Liver (tissue), 8 donors: ENCODE measurements at regions not wholly inside any gene's neighbourhood (a gene's known extent, or its start where the extent isn't known, plus 50 kb on each side); places are given as distances from the start of the nearest gene placed in this dataset.

Experiments used
- DNase-seq: peaks from one replicate; pipeline ENCODE4 v3.0.0-alpha.2; 2017; ENCODE audit warnings: low spot score
- H3K27ac ChIP-seq, 2 donors: one replicate each; pipeline ENCODE4 v1.7.0; 2013; ENCODE audit warnings: inconsistent platforms in 2 of 2, low read length in 2 of 2, control low read depth in 1 of 2, low read depth in 1 of 2, mild to moderate bottlenecking in 1 of 2
- H3K27me3 ChIP-seq, 4 donors: one replicate each; pipeline versions ENCODE4 v1.6.1 to v1.7.0; 2013; ENCODE audit warnings: low read length in 3 of 4, inconsistent platforms in 1 of 4, mild to moderate bottlenecking in 1 of 4, moderate library complexity in 1 of 4; ENCODE audit not compliant: control insufficient read depth in 4 of 4, insufficient read depth in 4 of 4
- H3K36me3 ChIP-seq, 4 donors: one replicate each; pipeline versions ENCODE4 v1.6.1 to v1.7.0; 2013; ENCODE audit warnings: low read length in 3 of 4, mild to moderate bottlenecking in 3 of 4, low read depth in 1 of 4, moderate library complexity in 1 of 4; ENCODE audit not compliant: control insufficient read depth in 4 of 4, insufficient read depth in 3 of 4
- H3K4me1 ChIP-seq, 4 donors: one replicate each; pipeline versions ENCODE4 v1.6.1 to v1.7.0; 2013; ENCODE audit warnings: low read length in 3 of 4, mild to moderate bottlenecking in 3 of 4, moderate library complexity in 1 of 4; ENCODE audit not compliant: control insufficient read depth in 4 of 4, insufficient read depth in 4 of 4
- H3K4me3 ChIP-seq, 3 donors: one replicate each; pipeline versions ENCODE4 v1.6.1 to v1.7.0; 2013; ENCODE audit warnings: low read length in 3 of 3, control low read depth in 1 of 3, low read depth in 1 of 3, mild to moderate bottlenecking in 1 of 3
- H3K9ac ChIP-seq, 2 donors: one replicate each; pipeline ENCODE4 v1.7.0; 2013; ENCODE audit warnings: low read length in 2 of 2, mild to moderate bottlenecking in 2 of 2, moderate library complexity in 2 of 2, control low read depth in 1 of 2, low read depth in 1 of 2
- H3K9me3 ChIP-seq, 4 donors: one replicate each; pipeline versions ENCODE4 v1.6.1 to v1.7.0; 2013; ENCODE audit warnings: low read length in 3 of 4; ENCODE audit not compliant: control insufficient read depth in 4 of 4
- ATF3 ChIP-seq: IDR thresholded peaks from 2 replicates; pipeline ENCODE4 v1.6.1; 2016; ENCODE audit warnings: antibody characterized with exemption
- CTCF ChIP-seq: fragments of 150-350 bp; IDR thresholded peaks from 2 replicates; pipeline ENCODE4 v1.5.1; 2017; ENCODE audit warnings: improper control_type of control experiment, low read depth, low read length; ENCODE audit not compliant: missing input control
- EGR1 ChIP-seq, 2 donors: IDR thresholded peaks; 2 replicates each; pipeline ENCODE4 v1.6.1; 2016 to 2018; ENCODE audit warnings: antibody characterized with exemption in 2 of 2, low read depth in 2 of 2
- FOXA1 ChIP-seq: IDR thresholded peaks from 2 replicates; pipeline ENCODE4 v1.6.1; 2016; ENCODE audit warnings: antibody characterized with exemption
- FOXA2 ChIP-seq: IDR thresholded peaks from 2 replicates; pipeline ENCODE4 v1.6.1; 2016; ENCODE audit warnings: antibody characterized with exemption
- GABPA ChIP-seq, 2 donors: IDR thresholded peaks in 1 of 2; conservative IDR thresholded peaks in 1 of 2; 2 replicates each; pipeline ENCODE4 v1.6.1; 2016; ENCODE audit warnings: antibody characterized with exemption in 2 of 2, mild to moderate bottlenecking in 1 of 2, moderate library complexity in 1 of 2
- HNF4A ChIP-seq, 2 donors: conservative IDR thresholded peaks; 2 replicates each; pipeline ENCODE4 v1.6.1; 2016; ENCODE audit warnings: antibody characterized with exemption in 2 of 2, mild to moderate bottlenecking in 2 of 2
- HNF4G ChIP-seq: IDR thresholded peaks from 2 replicates; pipeline ENCODE4 v1.6.1; 2016; ENCODE audit warnings: antibody characterized with exemption
- JUND ChIP-seq, 2 donors: IDR thresholded peaks; 2 replicates each; pipeline ENCODE4 v1.6.1; 2016; ENCODE audit warnings: antibody characterized with exemption in 2 of 2
- MAX ChIP-seq: IDR thresholded peaks from 2 replicates; pipeline ENCODE4 v1.6.1; 2016; ENCODE audit warnings: antibody characterized with exemption
- NR2F2 ChIP-seq: IDR thresholded peaks from 2 replicates; pipeline ENCODE4 v1.6.1; 2016; ENCODE audit warnings: antibody characterized with exemption
- RAD21 ChIP-seq, 2 donors: IDR thresholded peaks; 2 replicates each; pipeline ENCODE4 v1.6.1; 2016; ENCODE audit warnings: antibody characterized with exemption in 2 of 2, mild to moderate bottlenecking in 2 of 2
- RXRA ChIP-seq, 2 donors: IDR thresholded peaks; 2 replicates each; pipeline ENCODE4 v1.6.1; 2017 to 2018; ENCODE audit warnings: antibody characterized with exemption in 2 of 2, mild to moderate bottlenecking in 1 of 2
- SP1 ChIP-seq: IDR thresholded peaks from 2 replicates; pipeline ENCODE4 v1.6.1; 2018; ENCODE audit warnings: antibody characterized with exemption, mild to moderate bottlenecking
- TAF1 ChIP-seq: conservative IDR thresholded peaks from 2 replicates; pipeline ENCODE4 v1.6.1; 2016; ENCODE audit warnings: antibody characterized with exemption, mild to moderate bottlenecking
- YY1 ChIP-seq: IDR thresholded peaks from 2 replicates; pipeline ENCODE4 v1.6.1; 2016; ENCODE audit warnings: antibody characterized with exemption, mild to moderate bottlenecking
- ZBTB33 ChIP-seq: IDR thresholded peaks from 2 replicates; pipeline ENCODE4 v1.6.1; 2016; ENCODE audit warnings: antibody characterized with exemption
- WGBS: extraction: QIAGEN DNeasy Blood & Tissue Kit; methylation state at CpG from one replicate; pipeline ENCODE4 v1.1.7; 2013; 5-methylcytosine and 5-hydroxymethylcytosine counted together
- TF ChIP-seq, protein P1 (sequence below): IDR thresholded peaks from 2 replicates; pipeline ENCODE4 v1.6.1; 2016; ENCODE audit warnings: antibody characterized with exemption, mild to moderate bottlenecking
- donor health status: healthy.
- donor health status: healthy.
- donor health status: healthy.
- donor health status: healthy.
- donor health status: healthy.

DNA sequence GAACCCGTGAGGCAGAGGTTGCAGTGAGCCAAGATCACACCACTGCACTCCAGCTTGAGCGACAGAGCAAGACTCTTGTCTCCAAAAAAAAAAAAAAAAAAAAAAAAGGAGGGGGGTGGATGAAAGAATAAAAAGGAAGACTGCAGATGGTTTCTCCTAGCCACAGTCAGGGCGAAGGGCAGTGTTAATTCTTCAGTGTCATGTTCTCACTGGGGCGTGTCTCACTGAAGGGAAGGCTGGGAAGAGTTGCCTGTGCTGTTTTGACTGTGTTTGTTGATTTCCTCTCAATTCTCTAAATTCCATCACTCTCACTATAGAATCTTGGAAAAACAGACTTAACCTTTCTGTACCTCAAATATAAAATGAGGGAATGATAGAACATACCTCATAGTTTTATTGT lies 71.6 kb upstream of the DHX15 start (continued):
- TF ChIP-seq SP1: no peak
- no peak for TF ChIP-seq FOXA2
- no peak for TF ChIP-seq YY1
- TF ChIP-seq NR2F2: no peak
- TF ChIP-seq CTCF: no peak
- no peak for TF ChIP-seq EGR1 (IDR thresholded peaks at IDR 0.05; ENCODE audit: low read depth in 2 of 2)
- TF ChIP-seq HNF4A (conservative IDR thresholded peaks at IDR 0.05): no peak

- no peak for TF ChIP-seq EGR1 (IDR thresholded peaks at IDR 0.05; ENCODE audit: low read depth in 2 of 2)
- TF ChIP-seq YY1: no peak
- no peak for TF ChIP-seq HNF4A (conservative IDR thresholded peaks at IDR 0.05)
- TF ChIP-seq JUND (IDR thresholded peaks at IDR 0.05): no peak
- TF ChIP-seq CTCF: no peak
- TF ChIP-seq RXRA (IDR thresholded peaks at IDR 0.05): no peak
- TF ChIP-seq SP1: no peak
- TF ChIP-seq NR2F2: no peak
- no peak for TF ChIP-seq ZBTB33
- no peak for TF ChIP-seq FOXA1
- TF ChIP-seq TAF1: no peak
- TF ChIP-seq FOXA2: no peak
- TF ChIP-seq, protein P1, sequence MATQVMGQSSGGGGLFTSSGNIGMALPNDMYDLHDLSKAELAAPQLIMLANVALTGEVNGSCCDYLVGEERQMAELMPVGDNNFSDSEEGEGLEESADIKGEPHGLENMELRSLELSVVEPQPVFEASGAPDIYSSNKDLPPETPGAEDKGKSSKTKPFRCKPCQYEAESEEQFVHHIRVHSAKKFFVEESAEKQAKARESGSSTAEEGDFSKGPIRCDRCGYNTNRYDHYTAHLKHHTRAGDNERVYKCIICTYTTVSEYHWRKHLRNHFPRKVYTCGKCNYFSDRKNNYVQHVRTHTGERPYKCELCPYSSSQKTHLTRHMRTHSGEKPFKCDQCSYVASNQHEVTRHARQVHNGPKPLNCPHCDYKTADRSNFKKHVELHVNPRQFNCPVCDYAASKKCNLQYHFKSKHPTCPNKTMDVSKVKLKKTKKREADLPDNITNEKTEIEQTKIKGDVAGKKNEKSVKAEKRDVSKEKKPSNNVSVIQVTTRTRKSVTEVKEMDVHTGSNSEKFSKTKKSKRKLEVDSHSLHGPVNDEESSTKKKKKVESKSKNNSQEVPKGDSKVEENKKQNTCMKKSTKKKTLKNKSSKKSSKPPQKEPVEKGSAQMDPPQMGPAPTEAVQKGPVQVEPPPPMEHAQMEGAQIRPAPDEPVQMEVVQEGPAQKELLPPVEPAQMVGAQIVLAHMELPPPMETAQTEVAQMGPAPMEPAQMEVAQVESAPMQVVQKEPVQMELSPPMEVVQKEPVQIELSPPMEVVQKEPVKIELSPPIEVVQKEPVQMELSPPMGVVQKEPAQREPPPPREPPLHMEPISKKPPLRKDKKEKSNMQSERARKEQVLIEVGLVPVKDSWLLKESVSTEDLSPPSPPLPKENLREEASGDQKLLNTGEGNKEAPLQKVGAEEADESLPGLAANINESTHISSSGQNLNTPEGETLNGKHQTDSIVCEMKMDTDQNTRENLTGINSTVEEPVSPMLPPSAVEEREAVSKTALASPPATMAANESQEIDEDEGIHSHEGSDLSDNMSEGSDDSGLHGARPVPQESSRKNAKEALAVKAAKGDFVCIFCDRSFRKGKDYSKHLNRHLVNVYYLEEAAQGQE: no peak
- no peak for TF ChIP-seq ATF3
- no peak for TF ChIP-seq MAX
- TF ChIP-seq HNF4G: no peak
- no peak for TF ChIP-seq RAD21 (IDR thresholded peaks at IDR 0.05)
- TF ChIP-seq GABPA (IDR thresholded peaks at IDR 0.05 in 1 of 2, conservative IDR thresholded peaks at IDR 0.05 in 1 of 2): no peak
- Histone ChIP-seq H3K36me3 (no peaks in the 10 kb centered on the region), H3K4me3 (no peak overlapping the region), H3K9me3 (no peaks in the 10 kb centered on the region), H3K9ac (no peak overlapping the region), H3K27ac (no peak overlapping the region), H3K27me3 (no peaks in the 10 kb centered on the region), H3K4me1 (peaks cover 0 to 20% (median 6%) of the 10 kb centered on the region in 4 donors)
- 96% methylated on average over 5 of the region's 5 CpGs for WGBS
- no peak for DNase-seq
Measured at GRCh38 chr4:24656906-24657305, 72.6 kb upstream of the DHX15 start.
